ENCODE measurements at regions not wholly inside any gene's neighbourhood (a gene's known extent, or its start where the extent isn't known, plus 50 kb on each side); places are given as distances from the start of the nearest gene placed in this dataset.
"Not testable (repeated sequence)": the region's sequence is repeated elsewhere in the genome, so short reads cannot be mapped to it uniquely, and the experiment has no call there.

- BruUV-seq (replicated peaks); POLR2A ChIA-PET: not testable (repeated sequence)
Measured at GRCh38 chr4:78717712-78718111, 58.4 kb upstream of the BMP2K start.

GRCh38 chr4:78720204-78720603 lies 55.9 kb upstream of the BMP2K start:
- H3K4me1 ChIP-seq (ENCODE audit: control insufficient read depth, extremely low read depth, insufficient read depth, low read length), result peaks cover 19% of the 10 kb centered on the region
- no peak for DNase-seq (ENCODE audit: low read depth, low spot score)
- no TSS peak for BruUV-seq (replicated peaks)
- H3K36me3 ChIP-seq (ENCODE audit: control insufficient read depth in 2 of 2, extremely low read depth in 1 of 2, insufficient read depth in 2 of 2, low read length in 2 of 2), result no peaks in the 10 kb centered on the region
- ChIA-PET CTCF (no interaction called here), POLR2A (no interaction called here)
- no peak overlapping the region for H3K9ac ChIP-seq (replicated peaks; ENCODE audit: extremely low read depth, insufficient read depth, low read length)
- no peak for FAIRE-seq
- H3K79me2 ChIP-seq (ENCODE audit: control insufficient read depth, insufficient read depth, low read length), result no peaks in the 10 kb centered on the region
- H4K20me1 ChIP-seq (replicated peaks; ENCODE audit: control insufficient read depth, extremely low read depth, insufficient read depth, low read length), result no peaks in the 10 kb centered on the region
- no peak overlapping the region for H3K4me3 ChIP-seq (replicated peaks in 1 of 3; ENCODE audit: insufficient read depth in 1 of 3, low read depth in 1 of 3, low read length in 3 of 3)
- H3K9me1 ChIP-seq (replicated peaks; ENCODE audit: control insufficient read depth, extremely low read depth, insufficient read depth, low read length), result no peaks in the 10 kb centered on the region
- no peak overlapping the region for H3K27ac ChIP-seq (ENCODE audit: insufficient read depth, low read depth, low read length)
- no peak overlapping the region for H2AFZ ChIP-seq (ENCODE audit: low read depth, low read length)
- H3K4me2 ChIP-seq (ENCODE audit: insufficient read depth, low read length), result no peak overlapping the region
- TF ChIP-seq POLR2A (IDR thresholded peaks at IDR 0.05; ENCODE audit: low read depth, low read length), result no peak
- no peak for TF ChIP-seq MYC (IDR thresholded peaks at IDR 0.05; ENCODE audit: low read depth, low read length)
- no peaks in the 10 kb centered on the region for H3K27me3 ChIP-seq (ENCODE audit: control insufficient read depth in 2 of 2, insufficient read depth in 2 of 2, low read length in 2 of 2)
- dilution Hi-C loops (cut with MboI; ENCODE audit: extremely low pct_ligation_motif_present, low sequenced_read_pairs) (no loop called here), intact Hi-C loops (cut with micrococcal nuclease) (loop anchor here (2.0 kb wide), 1 partner anchor 57 kb away; the partner anchor contains the start of gene BMP2K)
- no peaks in the 10 kb centered on the region for H3K9me3 ChIP-seq (replicated peaks; ENCODE audit: control insufficient read depth, insufficient read depth, low read length)

More at GRCh38 chr4:78717712-78718111, 58.4 kb upstream of the BMP2K start:
- H3K9ac ChIP-seq (replicated peaks; ENCODE audit: extremely low read depth, insufficient read depth, low read length); H3K9me3 ChIP-seq (replicated peaks; ENCODE audit: control insufficient read depth, insufficient read depth, low read length); H3K4me2 ChIP-seq (ENCODE audit: insufficient read depth, low read length); CTCF ChIA-PET; intact Hi-C loops (cut with micrococcal nuclease); H3K36me3 ChIP-seq (ENCODE audit: control insufficient read depth in 2 of 2, extremely low read depth in 1 of 2, insufficient read depth in 2 of 2, low read length in 2 of 2); H3K4me3 ChIP-seq (replicated peaks in 1 of 3; ENCODE audit: insufficient read depth in 1 of 3, low read depth in 1 of 3, low read length in 3 of 3); H2AFZ ChIP-seq (ENCODE audit: low read depth, low read length); H4K20me1 ChIP-seq (replicated peaks; ENCODE audit: control insufficient read depth, extremely low read depth, insufficient read depth, low read length); H3K79me2 ChIP-seq (ENCODE audit: control insufficient read depth, insufficient read depth, low read length); FAIRE-seq; H3K27ac ChIP-seq (ENCODE audit: insufficient read depth, low read depth, low read length); DNase-seq (ENCODE audit: low read depth, low spot score); H3K27me3 ChIP-seq (ENCODE audit: control insufficient read depth in 2 of 2, insufficient read depth in 2 of 2, low read length in 2 of 2); dilution Hi-C loops (cut with MboI; ENCODE audit: extremely low pct_ligation_motif_present, low sequenced_read_pairs); H3K9me1 ChIP-seq (replicated peaks; ENCODE audit: control insufficient read depth, extremely low read depth, insufficient read depth, low read length): not testable (repeated sequence)
- peaks cover 19% of the 10 kb centered on the region for H3K4me1 ChIP-seq (ENCODE audit: control insufficient read depth, extremely low read depth, insufficient read depth, low read length)

Data from endothelial cell of umbilical vein (primary cell).